Memory B cell (primary cell): ENCODE measurements at regions not wholly inside any gene's neighbourhood (a gene's known extent, or its start where the extent isn't known, plus 50 kb on each side); places are given as distances from the start of the nearest gene placed in this dataset.
A peak's percentile ranks its signal among the peaks of the same experiment; 100 is the strongest.
"Not testable (repeated sequence)": the region's sequence is repeated elsewhere in the genome, so short reads cannot be mapped to it uniquely, and the experiment has no call there.

Experiments used
- ATAC-seq: fragments of 150-1000 bp; cut with Tn5 transposase; 2 replicates; pipeline ENCODE4 v1.10.0; 2021; ENCODE audit warnings: low read depth, mild to moderate bottlenecking, moderate library complexity
- DNase-seq, 2 donors: peaks; one replicate each; pipeline ENCODE4 v3.0.0; 2022; ENCODE audit warnings: low spot score in 2 of 2
- H3K27ac Mint-ChIP-seq: one replicate; pipeline ENCODE4 v1.8.0; 2022; ENCODE audit warnings: mild to moderate bottlenecking, moderate library complexity, mixed read lengths
- H3K27me3 Mint-ChIP-seq: one replicate; pipeline ENCODE4 v1.8.0; 2022; ENCODE audit warnings: mixed read lengths
- H3K36me3 Mint-ChIP-seq: one replicate; pipeline ENCODE4 v1.8.0; 2022; ENCODE audit warnings: mild to moderate bottlenecking, mixed read lengths
- H3K4me1 Mint-ChIP-seq: one replicate; pipeline ENCODE4 v1.8.0; 2022; ENCODE audit warnings: mixed read lengths
- H3K4me3 Mint-ChIP-seq: one replicate; pipeline ENCODE4 v1.8.0; 2022; ENCODE audit warnings: mild to moderate bottlenecking, moderate library complexity, mixed read lengths
- H3K9me3 Mint-ChIP-seq: one replicate; pipeline ENCODE4 v1.8.0; 2022; ENCODE audit warnings: mixed read lengths

- not testable (repeated sequence) for H3K27me3 Mint-ChIP-seq, H3K9me3 Mint-ChIP-seq, H3K4me1 Mint-ChIP-seq, H3K4me3 Mint-ChIP-seq, DNase-seq, H3K27ac Mint-ChIP-seq, H3K36me3 Mint-ChIP-seq
- ATAC-seq = peak; percentile 72
These were observed 76.9 kb upstream of the HNRNPA1L2 start for GRCh38 chr13:52565324-52565723.

- DNase-seq, H3K9me3 Mint-ChIP-seq, H3K36me3 Mint-ChIP-seq, H3K27ac Mint-ChIP-seq, H3K27me3 Mint-ChIP-seq, H3K4me3 Mint-ChIP-seq, H3K4me1 Mint-ChIP-seq: not testable (repeated sequence)
- ATAC-seq = peak; percentile 72
These were observed 72.2 kb upstream of the HNRNPA1L2 start for GRCh38 chr13:52569904-52570602.

- H3K27me3 Mint-ChIP-seq, H3K9me3 Mint-ChIP-seq, DNase-seq, H3K4me3 Mint-ChIP-seq, H3K4me1 Mint-ChIP-seq, H3K36me3 Mint-ChIP-seq, ATAC-seq, H3K27ac Mint-ChIP-seq: not testable (repeated sequence)
These were observed 71.1 kb upstream of the HNRNPA1L2 start for GRCh38 chr13:52571163-52571562.

- not testable (repeated sequence) for ATAC-seq
These were observed 59.3 kb upstream of the HNRNPA1L2 start for GRCh38 chr13:52582962-52583361.

More at GRCh38 chr13:52582962-52583361, 59.3 kb upstream of the HNRNPA1L2 start:
- H3K9me3 Mint-ChIP-seq, H3K27me3 Mint-ChIP-seq, H3K4me3 Mint-ChIP-seq, DNase-seq, H3K4me1 Mint-ChIP-seq, H3K27ac Mint-ChIP-seq, H3K36me3 Mint-ChIP-seq: not testable (repeated sequence)
